PC-9 (cell line): ENCODE measurements at regions not wholly inside any gene's neighbourhood (a gene's known extent, or its start where the extent isn't known, plus 50 kb on each side); places are given as distances from the start of the nearest gene placed in this dataset.

ENCODE experiments used
- BruUV-seq: library from RNA; stranded (reverse); fragments of 400-500 nt; replicated peaks from 2 replicates; lab custom pipeline; 2021; lab: Mats Ljungman, UMichigan
- CTCF ChIA-PET: fragments of 300-600 bp; sonication (Branson Sonifier 250); formaldehyde crosslinking; loops from one replicate; lab custom pipeline; 2022; ENCODE audit warnings: antibody characterized with exemption; lab: Charles Lee
- POLR2A ChIA-PET: fragments of 300-600 bp; sonication (Branson Sonifier 250); formaldehyde crosslinking; loops from one replicate; lab custom pipeline; 2022; ENCODE audit warnings: antibody characterized with exemption; ENCODE audit not compliant: unreplicated experiment; lab: Charles Lee
- DNase-seq, 2 experiments: peaks; one replicate each; pipeline versions ENCODE4 v3.0.0 to v3.0.0-alpha.2; 2015 to 2022; ENCODE audit warnings: mixed read lengths in 1 of 2
- H2AFZ ChIP-seq: fragments of 200-600 bp; sonication (generic); 2 replicates; pipeline ENCODE4 v1.8.1; 2017; ENCODE audit warnings: antibody characterized with exemption
- H3F3A ChIP-seq: fragments of 200-600 bp; sonication (generic); 2 replicates; pipeline ENCODE4 v1.8.1; 2017; ENCODE audit warnings: antibody characterized with exemption, mild to moderate bottlenecking, low read depth; ENCODE audit not compliant: insufficient read depth
- H3K27ac ChIP-seq: fragments of 200-600 bp; sonication (generic); 2 replicates; pipeline ENCODE4 v1.6.1; 2016; ENCODE audit warnings: mixed run types
- H3K27me3 ChIP-seq: fragments of 200-600 bp; sonication (generic); 2 replicates; pipeline ENCODE4 v1.6.1; 2016; ENCODE audit warnings: low read depth, mixed run types; ENCODE audit not compliant: insufficient read depth
- H3K36me3 ChIP-seq: fragments of 200-600 bp; sonication (generic); 2 replicates; pipeline ENCODE4 v1.6.1; 2016; ENCODE audit warnings: low read depth, mixed run types
- H3K4me1 ChIP-seq: fragments of 200-600 bp; sonication (generic); replicated peaks from 2 replicates; pipeline ENCODE4 v1.6.1; 2016; ENCODE audit warnings: mixed run types; ENCODE audit not compliant: insufficient read depth
- H3K4me2 ChIP-seq: fragments of 200-600 bp; sonication (generic); 2 replicates; pipeline ENCODE4 v1.6.1; 2017; ENCODE audit warnings: mixed run types
- H3K4me3 ChIP-seq: fragments of 200-600 bp; sonication (generic); 2 replicates; pipeline ENCODE4 v1.6.1; 2016; ENCODE audit warnings: mixed run types
- H3K79me2 ChIP-seq: fragments of 200-600 bp; sonication (generic); 2 replicates; pipeline ENCODE4 v1.6.1; 2017; ENCODE audit warnings: low read depth, mixed run types
- H3K9me2 ChIP-seq: fragments of 200-600 bp; sonication (generic); 2 replicates; pipeline ENCODE4 v1.8.1; 2017; ENCODE audit warnings: mild to moderate bottlenecking; ENCODE audit not compliant: insufficient read depth
- H3K9me3 ChIP-seq: fragments of 200-600 bp; sonication (generic); 2 replicates; pipeline ENCODE4 v1.8.1; 2016; ENCODE audit warnings: low read depth; ENCODE audit not compliant: insufficient read depth
- H4K20me1 ChIP-seq: fragments of 200-600 bp; sonication (generic); 2 replicates; pipeline ENCODE4 v1.8.1; 2017; ENCODE audit not compliant: insufficient read depth
- EZH2 ChIP-seq: fragments of 200-600 bp; sonication (generic); IDR thresholded peaks from 2 replicates; pipeline ENCODE4 v1.8.0; 2017; ENCODE audit warnings: antibody characterized with exemption, low read depth
- intact Hi-C: fragments of 100-400 bp; cut with micrococcal nuclease; formaldehyde crosslinking; loops from one replicate; pipeline ENCODE4 v1.10.0; 2022; ENCODE audit not compliant: unreplicated experiment

DNA sequence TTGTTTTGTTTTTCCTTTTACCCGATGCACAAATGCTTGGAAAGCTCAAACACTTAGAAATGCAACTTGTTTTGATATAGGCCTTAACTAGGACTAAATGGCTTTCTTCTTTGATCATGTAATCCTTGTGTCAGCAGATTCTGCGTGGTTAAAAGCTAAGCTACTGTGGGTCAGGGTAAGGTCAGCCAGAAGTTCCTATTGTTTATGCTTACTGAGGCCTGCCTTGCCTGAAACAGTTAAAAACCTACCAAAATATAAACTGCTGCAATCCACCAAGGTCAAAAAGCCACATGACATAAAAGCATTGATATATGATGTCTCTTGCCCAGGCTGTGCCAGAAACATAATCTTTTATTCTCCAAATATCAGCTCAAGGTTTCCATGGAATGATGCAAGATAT is 223.4 kb downstream of the FAM47B start:
- H3K4me2 ChIP-seq = no peak overlapping the region
- H3K4me3 ChIP-seq = no peak overlapping the region
- intact Hi-C loops = no loop called here
- no peaks in the 10 kb centered on the region for H3K9me3 ChIP-seq
- no peaks in the 10 kb centered on the region for H3K36me3 ChIP-seq
- ChIA-PET POLR2A (no interaction called here), CTCF (no interaction called here)
- no peaks in the 10 kb centered on the region for H3F3A ChIP-seq
- H3K79me2 ChIP-seq = no peaks in the 10 kb centered on the region
- DNase-seq = no peak
- no peaks in the 10 kb centered on the region for H4K20me1 ChIP-seq
- H3K9me2 ChIP-seq = no peaks in the 10 kb centered on the region
- H3K27ac ChIP-seq = no peak overlapping the region
- TF ChIP-seq EZH2 = no peak
- H3K27me3 ChIP-seq = no peaks in the 10 kb centered on the region
- no TSS peak for BruUV-seq
- no peak overlapping the region for H2AFZ ChIP-seq
- H3K4me1 ChIP-seq = no peaks in the 10 kb centered on the region
